ENCODE measurements at regions not wholly inside any gene's neighbourhood (a gene's known extent, or its start where the extent isn't known, plus 50 kb on each side); places are given as distances from the start of the nearest gene placed in this dataset.

- TF ChIP-seq EZH2 (IDR thresholded peaks at IDR 0.05; ENCODE audit: insufficient read depth, poor library complexity, severe bottlenecking) (no peak), EZH2phosphoT487 (IDR thresholded peaks at IDR 0.05; ENCODE audit: insufficient read depth, low read depth) (no peak)
Measured at GRCh38 chr10:109418795-109419194, 504.5 kb downstream of the XPNPEP1 start.

Data from GM23248 (cell line).